K562 (cell line): ENCODE measurements at regions not wholly inside any gene's neighbourhood (a gene's known extent, or its start where the extent isn't known, plus 50 kb on each side); places are given as distances from the start of the nearest gene placed in this dataset.

ENCODE experiments used
- ATAC-seq: fragments of 200-7000 bp; cut with Tn5 transposase; 3 replicates; pipeline ENCODE4 v1.9.1; 2020; ENCODE audit warnings: moderate library complexity
- BruUV-seq: library from RNA; stranded (reverse); fragments of 400-500 nt; replicated peaks from 2 replicates; lab custom pipeline; 2021; lab: Mats Ljungman, UMichigan
- CTCF ChIA-PET: fragments of 300-600 bp; formaldehyde crosslinking; extraction: SDS; loops from one replicate; lab custom pipeline; 2021; ENCODE audit warnings: low intra/inter-chr PET ratio; lab: Yijun Ruan, JAX
- POLR2A ChIA-PET: fragments of 300-600, 350-650 bp; sonication (Branson Sonifier 250); formaldehyde crosslinking; extraction: SDS; loops from one replicate; lab custom pipeline; 2021; ENCODE audit warnings: antibody characterized with exemption, inconsistent platforms; lab: Yijun Ruan, JAX
- DNase-seq, 4 experiments: peaks; one replicate each; pipeline versions ENCODE4 v3.0.0 to v3.0.0-alpha.2; 2011 to 2018; ENCODE audit warnings: low spot score in 3 of 4, mixed read lengths in 3 of 4; ENCODE audit errors: extremely low read depth in 1 of 4
- FAIRE-seq: peaks from 2 replicates; lab custom pipeline; 2011; peaks lifted over from hg19 to GRCh38; lab: Jason Lieb, UNC
- H2AFZ ChIP-seq: 2 replicates; pipeline ENCODE4 v1.6.0; 2011; ENCODE audit warnings: low read depth, low read length, control low read depth, inconsistent platforms
- H3K27ac ChIP-seq: fragments of 200-600 bp; 3 replicates; pipeline ENCODE4 v1.8.0; 2011; ENCODE audit warnings: low read depth, mild to moderate bottlenecking, control low read depth, inconsistent platforms, low read length, moderate library complexity, mixed read lengths; ENCODE audit errors: extremely low read depth
- H3K27me3 ChIP-seq, 2 experiments: fragments of 300-600 bp in 1 of 2; 2 replicates in 1 of 2; 3 replicates in 1 of 2; pipeline versions ENCODE4 v1.6.0 to v1.8.0; 2011; ENCODE audit warnings: inconsistent platforms in 2 of 2, low read length in 2 of 2, mild to moderate bottlenecking in 1 of 2, mixed read lengths in 1 of 2, moderate library complexity in 1 of 2; ENCODE audit not compliant: control insufficient read depth in 2 of 2, insufficient read depth in 2 of 2
- H3K36me3 ChIP-seq: fragments of 300-600 bp; 3 replicates; pipeline ENCODE4 v1.8.0; 2011; ENCODE audit warnings: mild to moderate bottlenecking, low read length, inconsistent platforms; ENCODE audit not compliant: control insufficient read depth, insufficient read depth
- H3K4me1 ChIP-seq, 2 experiments: fragments of 200-600 bp in 1 of 2; replicated peaks in 1 of 2; 2 replicates in 1 of 2; 3 replicates in 1 of 2; pipeline versions ENCODE4 v1.5.1 to v1.8.0; 2011; ENCODE audit warnings: inconsistent platforms in 2 of 2, low read length in 2 of 2, mild to moderate bottlenecking in 1 of 2, mixed read lengths in 1 of 2, moderate library complexity in 1 of 2; ENCODE audit not compliant: control insufficient read depth in 2 of 2, insufficient read depth in 2 of 2
- H3K4me2 ChIP-seq: 2 replicates; pipeline ENCODE4 v1.6.1; 2011; ENCODE audit warnings: low read length, control low read depth, inconsistent platforms, mixed read lengths; ENCODE audit not compliant: insufficient read depth
- H3K4me3 ChIP-seq: fragments of 200-600 bp; sonication (generic), shearing (Covaris generic); 2 replicates; pipeline ENCODE4 v1.5.1; 2016; ENCODE audit warnings: control low read depth, inconsistent platforms
- H3K79me2 ChIP-seq: fragments of 200-600 bp; 3 replicates; pipeline ENCODE4 v1.8.0; 2011; ENCODE audit warnings: low read length, inconsistent platforms; ENCODE audit not compliant: control insufficient read depth, insufficient read depth
- H3K9ac ChIP-seq, 2 experiments: 2 replicates each; pipeline versions ENCODE4 v1.6.0 to v1.6.1; 2011; ENCODE audit warnings: low read depth in 2 of 2, low read length in 2 of 2, control low read depth in 1 of 2, inconsistent platforms in 1 of 2, mild to moderate bottlenecking in 1 of 2, mixed read lengths in 1 of 2; ENCODE audit not compliant: insufficient read depth in 1 of 2
- H3K9me1 ChIP-seq: one replicate; pipeline ENCODE4 v1.6.0; 2011; ENCODE audit warnings: inconsistent platforms, mild to moderate bottlenecking, low read length, moderate library complexity; ENCODE audit not compliant: control insufficient read depth, insufficient read depth
- H3K9me3 ChIP-seq: replicated peaks from 2 replicates; pipeline ENCODE4 v1.5.1; 2011; ENCODE audit warnings: low read depth, low read length, inconsistent platforms; ENCODE audit not compliant: control insufficient read depth, insufficient read depth
- H4K20me1 ChIP-seq: replicated peaks from 2 replicates; pipeline ENCODE4 v1.6.1; 2011; ENCODE audit warnings: low read length, inconsistent platforms, mixed read lengths; ENCODE audit not compliant: control insufficient read depth, insufficient read depth
- FIP1L1 ChIP-seq: fragments of 200-400 bp; formaldehyde crosslinking; IDR thresholded peaks from 2 replicates; pipeline ENCODE4 v1.6.1; 2018; ENCODE audit warnings: mild to moderate bottlenecking, low read depth, low read length; ENCODE audit not compliant: poor library complexity, severe bottlenecking
- GATAD2B ChIP-seq: fragments of 450-650 bp; IDR thresholded peaks from 2 replicates; pipeline ENCODE4 v1.6.1; 2017; ENCODE audit warnings: mild to moderate bottlenecking, borderline replicate concordance
- MTA2 ChIP-seq: fragments of 450-650 bp; IDR thresholded peaks from 2 replicates; pipeline ENCODE4 v1.6.1; 2016; ENCODE audit warnings: low read depth
- MYNN ChIP-seq, 2 experiments: sonication (generic); formaldehyde crosslinking in 1 of 2; IDR thresholded peaks; 2 replicates each; pipeline versions ENCODE4 v1.5.0 to v1.6.1; 2016 to 2020; ENCODE audit warnings: antibody characterized with exemption in 1 of 2, missing genetic modification reagents in 1 of 2
- NFATC3 ChIP-seq: fragments of 450-650 bp; IDR thresholded peaks from 2 replicates; pipeline ENCODE4 v1.6.1; 2017; ENCODE audit warnings: mild to moderate bottlenecking
- PPARD ChIP-seq: fragments of 250-450 bp; sonication (Bioruptor Pico); IDR thresholded peaks from 2 replicates; pipeline ENCODE4 v1.8.0; 2022; ENCODE audit warnings: inconsistent platforms, mild to moderate bottlenecking, moderate library complexity
- SMAD2 ChIP-seq: fragments of 150-350 bp; IDR thresholded peaks from 2 replicates; pipeline ENCODE4 v1.6.1; 2014; ENCODE audit warnings: low read depth, mild to moderate bottlenecking, low read length
- SMARCE1 ChIP-seq: fragments of 450-650 bp; IDR thresholded peaks from 2 replicates; pipeline ENCODE4 v1.7.1; 2016; ENCODE audit warnings: mild to moderate bottlenecking
- SOX6 ChIP-seq: fragments of 450-650 bp; IDR thresholded peaks from 2 replicates; pipeline ENCODE4 v1.6.1; 2014; ENCODE audit warnings: mild to moderate bottlenecking
- WGBS: fragments of 100-300 bp; shearing (Covaris generic); methylation state at CpG from one replicate; pipeline ENCODE4 v1.1.6; 2016; ENCODE audit warnings: low coverage, mixed read lengths; ENCODE audit not compliant: insufficient coverage; ENCODE audit errors: missing lambda C conversion rate; 5-methylcytosine and 5-hydroxymethylcytosine counted together
- in situ Hi-C: fragments of 300-500 bp; cut with MboI; formaldehyde crosslinking; loops from 4 replicates; pipeline ENCODE4 v1.15.0; 2018; ENCODE audit warnings: inconsistent platforms, mixed read lengths
- intact Hi-C: fragments of 100-400 bp; cut with micrococcal nuclease; formaldehyde crosslinking; loops from 2 replicates; pipeline ENCODE4 v1.14.2; 2022
- TF ChIP-seq, protein P1 (sequence below): sonication (generic); formaldehyde crosslinking; IDR thresholded peaks from 2 replicates; pipeline ENCODE4 v1.4.0; 2020; ENCODE audit warnings: mild to moderate bottlenecking, missing genetic modification reagents

GRCh38 chr17:71864755-71865154 lies 256.1 kb upstream of the SOX9 start:
- in situ Hi-C loops = no loop called here
- Histone ChIP-seq H4K20me1 (no peaks in the 10 kb centered on the region), H3K79me2 (no peaks in the 10 kb centered on the region), H3K4me3 (no peak overlapping the region), H2AFZ (no peak overlapping the region), H3K9ac (no peak overlapping the region), H3K9me1 (no peaks in the 10 kb centered on the region), H3K9me3 (no peaks in the 10 kb centered on the region), H3K4me1 (no peaks in the 10 kb centered on the region), H3K4me2 (no peak overlapping the region), H3K27ac (no peak overlapping the region), H3K36me3 (no peaks in the 10 kb centered on the region)
- ATAC-seq (no peak), DNase-seq (no peak), FAIRE-seq (no peak)
- WGBS = 0% methylated on average over 2 of the region's 2 CpGs
- CTCF ChIA-PET = no interaction called here
- no TSS peak for BruUV-seq
- POLR2A ChIA-PET = no interaction called here
- intact Hi-C loops = no loop called here
- TF ChIP-seq PPARD = no peak
- no peak for TF ChIP-seq FIP1L1
- TF ChIP-seq GATAD2B = no peak
- no peak for TF ChIP-seq SMAD2
- TF ChIP-seq SOX6 = no peak
- TF ChIP-seq MYNN (IDR thresholded peaks at IDR 0.05) = no peak
- no peak for TF ChIP-seq MYNN (CRISPR knock-in tag; IDR thresholded peaks at IDR 0.05)
- TF ChIP-seq, all 486 proteins: peak for 0
- H3K27me3 ChIP-seq = no peaks in the 10 kb centered on the region

- intact Hi-C loops (no loop called here), in situ Hi-C loops (no loop called here)
- Histone ChIP-seq H3K9me3 (no peaks in the 10 kb centered on the region), H3K27ac (no peak overlapping the region), H3K4me1 (no peaks in the 10 kb centered on the region), H3K36me3 (no peaks in the 10 kb centered on the region), H3K4me2 (no peak overlapping the region), H3K4me3 (no peak overlapping the region), H3K9ac (no peak overlapping the region), H3K79me2 (no peaks in the 10 kb centered on the region), H2AFZ (no peak overlapping the region), H3K9me1 (no peaks in the 10 kb centered on the region), H4K20me1 (no peaks in the 10 kb centered on the region), H3K27me3 (no peaks in the 10 kb centered on the region)
- CTCF ChIA-PET = interaction anchor here (0.7 kb wide), 1 partner anchor 12 kb away, joined by 4 read pairs; no protein-coding TSS in a partner anchor
- DNase-seq = no peak
- no peak for ATAC-seq
- TF ChIP-seq SMARCE1 = no peak
- TF ChIP-seq MTA2 = no peak
- TF ChIP-seq, protein P1, sequence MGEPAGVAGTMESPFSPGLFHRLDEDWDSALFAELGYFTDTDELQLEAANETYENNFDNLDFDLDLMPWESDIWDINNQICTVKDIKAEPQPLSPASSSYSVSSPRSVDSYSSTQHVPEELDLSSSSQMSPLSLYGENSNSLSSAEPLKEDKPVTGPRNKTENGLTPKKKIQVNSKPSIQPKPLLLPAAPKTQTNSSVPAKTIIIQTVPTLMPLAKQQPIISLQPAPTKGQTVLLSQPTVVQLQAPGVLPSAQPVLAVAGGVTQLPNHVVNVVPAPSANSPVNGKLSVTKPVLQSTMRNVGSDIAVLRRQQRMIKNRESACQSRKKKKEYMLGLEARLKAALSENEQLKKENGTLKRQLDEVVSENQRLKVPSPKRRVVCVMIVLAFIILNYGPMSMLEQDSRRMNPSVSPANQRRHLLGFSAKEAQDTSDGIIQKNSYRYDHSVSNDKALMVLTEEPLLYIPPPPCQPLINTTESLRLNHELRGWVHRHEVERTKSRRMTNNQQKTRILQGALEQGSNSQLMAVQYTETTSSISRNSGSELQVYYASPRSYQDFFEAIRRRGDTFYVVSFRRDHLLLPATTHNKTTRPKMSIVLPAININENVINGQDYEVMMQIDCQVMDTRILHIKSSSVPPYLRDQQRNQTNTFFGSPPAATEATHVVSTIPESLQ (CRISPR knock-in tag) = no peak
- no peak for TF ChIP-seq NFATC3
- no peak for FAIRE-seq
- no TSS peak for BruUV-seq
- 0% methylated on average over 7 of the region's 7 CpGs for WGBS
- POLR2A ChIA-PET = no interaction called here
Measured at GRCh38 chr17:71866095-71866494, 254.7 kb upstream of the SOX9 start.
